ENCODE measurements at regions not wholly inside any gene's neighbourhood (a gene's known extent, or its start where the extent isn't known, plus 50 kb on each side); places are given as distances from the start of the nearest gene placed in this dataset.
"Not testable (repeated sequence)": the region's sequence is repeated elsewhere in the genome, so short reads cannot be mapped to it uniquely, and the experiment has no call there.

- Histone ChIP-seq H3K36me3 (ENCODE audit: control insufficient read depth, insufficient read depth, low read length, severe bottlenecking) (no peaks in the 10 kb centered on the region), H3K4me3 (ENCODE audit: low read length) (no peak overlapping the region), H3K27me3 (replicated peaks; ENCODE audit: control insufficient read depth, insufficient read depth, low read length) (no peaks in the 10 kb centered on the region), H3K9me3 (ENCODE audit: control insufficient read depth, low read length) (no peaks in the 10 kb centered on the region), H3K4me1 (ENCODE audit: control insufficient read depth, insufficient read depth, low read length) (no peaks in the 10 kb centered on the region), H3K9ac (ENCODE audit: low read length) (no peak overlapping the region)
- no peak for DNase-seq (ENCODE audit: low read depth)
These were observed 404.8 kb downstream of the EPHA5 start for GRCh38 chr4:65265526-65265925.

DNA sequence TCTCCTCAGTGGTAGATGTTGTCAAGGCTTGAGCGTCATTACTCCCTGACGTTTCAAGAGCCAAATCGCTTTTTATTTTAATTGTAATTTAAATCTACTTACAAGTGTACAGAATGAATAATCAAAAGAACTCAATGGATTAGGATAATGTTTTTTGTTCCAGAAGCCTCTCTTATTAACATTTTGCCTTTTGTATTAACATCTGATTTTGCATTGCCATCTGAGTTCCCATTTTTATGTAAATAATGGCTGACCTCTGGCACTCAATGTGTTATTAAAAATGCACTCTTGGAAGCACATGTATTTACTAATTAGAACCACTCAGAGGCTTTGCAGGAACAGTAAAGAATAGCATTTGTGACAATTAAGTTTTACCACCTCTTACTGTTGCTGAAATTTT, 411.0 kb downstream of the EPHA5 start:
- Histone ChIP-seq H3K9ac (ENCODE audit: low read length) (no peak overlapping the region), H3K4me1 (ENCODE audit: control insufficient read depth, insufficient read depth, low read length) (no peaks in the 10 kb centered on the region), H3K4me3 (ENCODE audit: low read length) (no peak overlapping the region), H3K36me3 (ENCODE audit: control insufficient read depth, insufficient read depth, low read length, severe bottlenecking) (no peaks in the 10 kb centered on the region), H3K9me3 (ENCODE audit: control insufficient read depth, low read length) (no peaks in the 10 kb centered on the region), H3K27me3 (replicated peaks; ENCODE audit: control insufficient read depth, insufficient read depth, low read length) (no peaks in the 10 kb centered on the region)
- no peak for DNase-seq (ENCODE audit: low read depth)

DNA sequence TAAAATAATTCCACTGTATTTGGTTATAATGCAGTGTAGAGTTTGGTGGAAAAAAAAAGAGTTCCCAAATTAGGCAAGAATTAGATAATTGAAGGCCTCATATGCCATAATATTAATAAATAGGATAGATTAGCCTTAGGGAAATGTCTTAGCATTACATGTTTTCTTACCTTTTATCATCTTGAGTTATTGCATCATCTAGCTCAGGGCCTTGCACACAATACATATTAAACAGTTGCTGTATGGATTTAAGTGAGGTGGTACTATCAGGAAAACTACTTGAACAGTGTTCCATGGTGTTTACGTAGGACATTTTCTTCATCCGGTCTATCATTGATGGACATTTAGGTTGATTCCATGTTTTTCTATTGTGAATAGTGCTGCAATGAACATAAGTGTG, 419.4 kb downstream of the EPHA5 start:
- Histone ChIP-seq H3K9ac (ENCODE audit: low read length) (no peak overlapping the region), H3K36me3 (ENCODE audit: control insufficient read depth, insufficient read depth, low read length, severe bottlenecking) (no peaks in the 10 kb centered on the region), H3K4me3 (ENCODE audit: low read length) (no peak overlapping the region), H3K9me3 (ENCODE audit: control insufficient read depth, low read length) (no peaks in the 10 kb centered on the region), H3K27me3 (replicated peaks; ENCODE audit: control insufficient read depth, insufficient read depth, low read length) (no peaks in the 10 kb centered on the region), H3K4me1 (ENCODE audit: control insufficient read depth, insufficient read depth, low read length) (no peaks in the 10 kb centered on the region)
- DNase-seq (ENCODE audit: low read depth), result no peak

- no peaks in the 10 kb centered on the region for H3K36me3 ChIP-seq (ENCODE audit: control insufficient read depth, insufficient read depth, low read length, severe bottlenecking)
- H3K27me3 ChIP-seq (replicated peaks; ENCODE audit: control insufficient read depth, insufficient read depth, low read length), result no peaks in the 10 kb centered on the region
- no peaks in the 10 kb centered on the region for H3K9me3 ChIP-seq (ENCODE audit: control insufficient read depth, low read length)
- no peak overlapping the region for H3K4me3 ChIP-seq (ENCODE audit: low read length)
- DNase-seq (ENCODE audit: low read depth), result no peak
- no peak overlapping the region for H3K9ac ChIP-seq (ENCODE audit: low read length)
- no peaks in the 10 kb centered on the region for H3K4me1 ChIP-seq (ENCODE audit: control insufficient read depth, insufficient read depth, low read length)
These were observed 421.2 kb downstream of the EPHA5 start for GRCh38 chr4:65249111-65249510.

GRCh38 chr4:65242156-65242846, 428.0 kb downstream of the EPHA5 start:
- Histone ChIP-seq H3K4me1 (ENCODE audit: control insufficient read depth, insufficient read depth, low read length) (no peaks in the 10 kb centered on the region), H3K36me3 (ENCODE audit: control insufficient read depth, insufficient read depth, low read length, severe bottlenecking) (no peaks in the 10 kb centered on the region), H3K9me3 (ENCODE audit: control insufficient read depth, low read length) (no peaks in the 10 kb centered on the region), H3K9ac (ENCODE audit: low read length) (no peak overlapping the region), H3K27me3 (replicated peaks; ENCODE audit: control insufficient read depth, insufficient read depth, low read length) (no peaks in the 10 kb centered on the region), H3K4me3 (ENCODE audit: low read length) (no peak overlapping the region)
- DNase-seq (ENCODE audit: low read depth), result no peak

DNA sequence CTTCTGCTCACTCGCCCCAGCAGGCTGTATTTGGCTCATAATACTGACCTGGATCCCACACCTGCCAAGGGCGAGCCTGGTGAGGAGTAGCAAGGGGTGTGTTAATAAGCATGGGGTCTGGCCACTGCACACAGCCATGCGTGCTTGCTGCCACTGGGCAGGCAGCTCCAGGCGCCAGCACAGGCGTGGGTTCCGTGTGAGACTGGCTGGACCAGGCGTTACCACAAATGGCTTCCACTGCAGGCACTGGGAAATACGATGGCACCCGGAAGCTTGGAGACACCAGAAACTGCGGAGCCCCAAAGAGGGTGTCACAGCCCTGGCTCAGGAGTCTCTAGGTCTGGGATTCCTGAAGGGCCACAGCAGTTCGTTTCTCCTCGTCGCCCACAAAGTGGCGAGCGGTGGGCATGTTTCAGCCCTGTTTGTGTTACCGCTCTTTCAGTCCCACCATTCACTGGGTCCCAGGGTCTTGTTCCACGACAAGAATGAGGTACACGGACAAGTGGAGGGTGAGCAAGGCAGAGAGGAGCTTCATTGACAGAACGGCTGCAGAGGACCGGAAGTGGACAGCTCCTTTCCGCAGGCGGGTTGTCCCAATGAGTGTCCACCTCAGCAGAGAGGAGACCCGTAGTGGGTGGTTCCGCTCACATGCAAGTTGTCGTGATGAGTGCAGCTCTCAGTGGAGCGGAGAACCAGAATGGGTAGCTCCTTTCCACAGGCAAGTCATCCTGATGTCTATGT, 428.9 kb downstream of the EPHA5 start:
- Histone ChIP-seq H3K9me3 (ENCODE audit: control insufficient read depth, low read length) (no peaks in the 10 kb centered on the region), H3K4me1 (ENCODE audit: control insufficient read depth, insufficient read depth, low read length) (no peaks in the 10 kb centered on the region), H3K4me3 (ENCODE audit: low read length) (no peak overlapping the region), H3K9ac (ENCODE audit: low read length) (no peak overlapping the region), H3K36me3 (ENCODE audit: control insufficient read depth, insufficient read depth, low read length, severe bottlenecking) (no peaks in the 10 kb centered on the region), H3K27me3 (replicated peaks; ENCODE audit: control insufficient read depth, insufficient read depth, low read length) (no peaks in the 10 kb centered on the region)
- DNase-seq (ENCODE audit: low read depth), result no peak

DNA sequence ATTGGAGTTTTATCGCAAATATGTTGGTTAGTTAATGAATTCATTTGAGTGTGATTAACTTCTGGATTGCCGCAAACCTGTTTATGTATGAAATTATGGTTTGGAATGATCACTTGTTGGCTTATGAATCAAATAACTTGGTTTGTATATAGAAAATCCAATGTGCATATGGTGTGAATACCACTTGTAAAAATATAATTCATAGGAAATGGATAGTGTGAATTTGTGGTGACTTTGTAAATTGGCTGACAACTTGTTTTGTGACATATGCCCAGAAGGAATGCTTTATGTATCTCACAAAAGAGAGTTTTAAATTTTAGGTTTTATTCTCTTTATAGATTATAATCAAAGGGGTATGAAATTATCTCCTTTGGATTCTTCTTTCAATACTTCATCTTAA, 436.2 kb downstream of the EPHA5 start:
- Histone ChIP-seq H3K4me1 (ENCODE audit: control insufficient read depth, insufficient read depth, low read length) (no peaks in the 10 kb centered on the region), H3K27me3 (replicated peaks; ENCODE audit: control insufficient read depth, insufficient read depth, low read length) (no peaks in the 10 kb centered on the region), H3K4me3 (ENCODE audit: low read length) (no peak overlapping the region), H3K9me3 (ENCODE audit: control insufficient read depth, low read length) (no peaks in the 10 kb centered on the region), H3K9ac (ENCODE audit: low read length) (no peak overlapping the region), H3K36me3 (ENCODE audit: control insufficient read depth, insufficient read depth, low read length, severe bottlenecking) (no peaks in the 10 kb centered on the region)
- DNase-seq (ENCODE audit: low read depth), result no peak

- Histone ChIP-seq H3K9me3 (ENCODE audit: control insufficient read depth, low read length) (peaks cover 4% of the 10 kb centered on the region), H3K4me3 (ENCODE audit: low read length) (no peak overlapping the region), H3K36me3 (ENCODE audit: control insufficient read depth, insufficient read depth, low read length, severe bottlenecking) (no peaks in the 10 kb centered on the region), H3K27me3 (replicated peaks; ENCODE audit: control insufficient read depth, insufficient read depth, low read length) (no peaks in the 10 kb centered on the region), H3K4me1 (ENCODE audit: control insufficient read depth, insufficient read depth, low read length) (peaks cover 9% of the 10 kb centered on the region), H3K9ac (ENCODE audit: low read length) (no peak overlapping the region)
- DNase-seq (ENCODE audit: low read depth), result no peak
These were observed 442.7 kb downstream of the EPHA5 start for GRCh38 chr4:65227628-65228027.

DNA sequence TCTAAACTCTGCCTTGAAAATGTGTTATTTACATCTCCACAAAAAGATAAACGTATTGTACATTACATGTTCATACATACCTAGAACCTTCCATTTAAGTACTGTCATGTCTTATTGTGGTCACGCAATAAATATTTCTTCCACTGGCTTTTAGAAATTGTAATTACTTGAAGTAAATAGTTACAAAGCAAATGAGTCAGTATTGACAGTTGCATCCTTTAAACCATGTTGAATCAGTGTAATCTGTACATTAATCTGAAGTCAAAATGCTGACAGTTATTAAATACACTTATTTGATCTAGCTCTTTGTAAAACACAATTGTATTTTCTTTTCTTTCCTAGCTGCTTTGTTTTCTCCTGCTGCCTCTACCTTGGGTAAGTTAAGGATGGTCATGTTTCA, 446.7 kb downstream of the EPHA5 start:
- H3K27me3 ChIP-seq (replicated peaks; ENCODE audit: control insufficient read depth, insufficient read depth, low read length), result no peaks in the 10 kb centered on the region

DNA sequence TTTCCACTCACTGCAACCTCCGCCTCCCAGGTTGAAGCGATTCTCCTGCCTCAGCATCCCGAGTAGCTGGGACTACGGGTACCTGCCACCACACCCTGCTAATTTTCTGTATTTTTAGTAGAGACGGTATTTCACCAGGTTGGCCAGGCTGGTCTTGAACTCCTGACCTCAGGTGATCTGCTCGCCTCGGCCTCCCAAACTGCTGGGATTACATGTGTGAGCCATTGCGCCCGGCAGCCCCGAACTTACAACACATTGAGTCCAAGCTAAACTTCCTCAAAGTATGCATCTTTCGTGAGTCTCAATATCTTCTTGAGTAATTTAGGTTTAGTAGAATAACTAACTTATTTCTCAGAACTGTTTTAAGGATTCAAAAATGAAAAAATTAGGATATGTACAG, 447.2 kb downstream of the EPHA5 start:
- H3K4me3 ChIP-seq (ENCODE audit: low read length); H3K9me3 ChIP-seq (ENCODE audit: control insufficient read depth, low read length); H3K27me3 ChIP-seq (replicated peaks; ENCODE audit: control insufficient read depth, insufficient read depth, low read length); H3K4me1 ChIP-seq (ENCODE audit: control insufficient read depth, insufficient read depth, low read length); DNase-seq (ENCODE audit: low read depth); H3K9ac ChIP-seq (ENCODE audit: low read length); H3K36me3 ChIP-seq (ENCODE audit: control insufficient read depth, insufficient read depth, low read length, severe bottlenecking): not testable (repeated sequence)

More for the DNA sequence above, 446.7 kb downstream of the EPHA5 start:
- no peaks in the 10 kb centered on the region for H3K36me3 ChIP-seq (ENCODE audit: control insufficient read depth, insufficient read depth, low read length, severe bottlenecking)
- DNase-seq (ENCODE audit: low read depth), result no peak
- peaks cover 9% of the 10 kb centered on the region for H3K4me1 ChIP-seq (ENCODE audit: control insufficient read depth, insufficient read depth, low read length)
- H3K9ac ChIP-seq (ENCODE audit: low read length), result no peak overlapping the region
- no peak overlapping the region for H3K4me3 ChIP-seq (ENCODE audit: low read length)
- H3K9me3 ChIP-seq (ENCODE audit: control insufficient read depth, low read length), result peaks cover 4% of the 10 kb centered on the region

- no peaks in the 10 kb centered on the region for H3K27me3 ChIP-seq (replicated peaks; ENCODE audit: control insufficient read depth, insufficient read depth, low read length)
- H3K9ac ChIP-seq (ENCODE audit: low read length), result no peak overlapping the region
- H3K4me3 ChIP-seq (ENCODE audit: low read length), result no peak overlapping the region
- no peaks in the 10 kb centered on the region for H3K9me3 ChIP-seq (ENCODE audit: control insufficient read depth, low read length)
- H3K4me1 ChIP-seq (ENCODE audit: control insufficient read depth, insufficient read depth, low read length), result no peaks in the 10 kb centered on the region
- no peaks in the 10 kb centered on the region for H3K36me3 ChIP-seq (ENCODE audit: control insufficient read depth, insufficient read depth, low read length, severe bottlenecking)
- DNase-seq (ENCODE audit: low read depth), result no peak
These were observed 453.1 kb downstream of the EPHA5 start for GRCh38 chr4:65217179-65217578.

Measured in adipocyte (in vitro differentiated cells).